ENCODE measurements at regions not wholly inside any gene's neighbourhood (a gene's known extent, or its start where the extent isn't known, plus 50 kb on each side); places are given as distances from the start of the nearest gene placed in this dataset.

DNA sequence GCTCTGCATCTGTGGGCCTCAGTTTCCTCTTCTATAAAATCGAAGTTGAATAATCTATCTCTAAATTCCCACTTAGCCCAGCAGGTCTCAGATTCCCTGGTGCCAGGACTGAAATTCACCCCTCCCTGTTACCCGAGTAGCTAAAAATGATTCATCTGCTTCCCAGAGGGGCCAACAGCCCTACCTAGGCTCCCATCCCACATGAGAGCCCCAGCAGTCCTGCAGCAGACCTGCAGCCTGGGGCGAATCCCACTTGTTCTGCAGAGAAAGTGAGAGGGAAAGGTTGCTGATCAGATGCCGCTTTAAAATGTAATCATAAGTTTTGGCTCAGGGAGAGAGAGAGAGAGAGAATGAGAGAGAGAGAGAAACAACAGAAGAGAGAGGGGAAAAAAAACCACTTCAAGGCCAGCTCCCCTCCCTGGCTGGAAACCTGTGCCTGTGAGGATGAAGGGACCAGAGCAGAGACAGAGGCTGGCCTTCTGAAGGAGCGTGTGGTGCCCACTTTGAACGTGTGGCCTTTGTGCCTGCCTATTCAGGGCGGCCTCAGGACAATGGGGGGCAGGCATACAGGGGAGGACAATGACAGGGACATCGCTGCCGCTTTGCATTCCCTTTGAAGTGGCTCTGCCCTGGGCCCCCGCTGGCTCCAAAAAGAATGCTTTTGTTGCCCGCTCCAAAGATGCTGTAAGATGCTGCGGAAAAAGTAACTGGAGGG lies 85.2 kb upstream of the NKD1 start:
- Histone ChIP-seq H3K9me2 (ENCODE audit: insufficient read depth, low read length) (no peaks in the 10 kb centered on the region), H3K27ac (ENCODE audit: low read length) (no peak overlapping the region), H3K4me2 (ENCODE audit: low read length) (no peak overlapping the region), H4K20me1 (ENCODE audit: insufficient read depth) (no peaks in the 10 kb centered on the region), H3K79me2 (replicated peaks; ENCODE audit: insufficient read depth, low read length) (no peaks in the 10 kb centered on the region), H2AFZ (ENCODE audit: low read depth, low read length) (no peak overlapping the region), H3K36me3 (ENCODE audit: insufficient read depth, low read length) (no peaks in the 10 kb centered on the region), H3F3A (ENCODE audit: insufficient read depth, low read length, poor library complexity, severe bottlenecking) (no peaks in the 10 kb centered on the region), H3K9me3 (ENCODE audit: low read length) (no peaks in the 10 kb centered on the region), H3K4me3 (ENCODE audit: low read length) (no peak overlapping the region), H3K27me3 (ENCODE audit: insufficient read depth, low read depth, low read length) (peaks cover 13% of the 10 kb centered on the region), H3K9ac (ENCODE audit: low read length) (no peak overlapping the region)
- no peak for TF ChIP-seq SMC3 (conservative IDR thresholded peaks at IDR 0.05; ENCODE audit: poor library complexity)
- no peak for TF ChIP-seq EP300 (conservative IDR thresholded peaks at IDR 0.05; ENCODE audit: poor library complexity, severe bottlenecking)
- TF ChIP-seq POLR2AphosphoS5 (IDR thresholded peaks at IDR 0.05) = no peak
- no peak for TF ChIP-seq TAF1 (IDR thresholded peaks at IDR 0.05; ENCODE audit: low read depth)
- TF ChIP-seq MXI1 (conservative IDR thresholded peaks at IDR 0.05; ENCODE audit: poor library complexity, severe bottlenecking) = no peak
- TF ChIP-seq EZH2 (IDR thresholded peaks at IDR 0.05; ENCODE audit: borderline replicate concordance, insufficient read depth, low read length, poor library complexity, severe bottlenecking) = no peak
- TF ChIP-seq, protein P1, sequence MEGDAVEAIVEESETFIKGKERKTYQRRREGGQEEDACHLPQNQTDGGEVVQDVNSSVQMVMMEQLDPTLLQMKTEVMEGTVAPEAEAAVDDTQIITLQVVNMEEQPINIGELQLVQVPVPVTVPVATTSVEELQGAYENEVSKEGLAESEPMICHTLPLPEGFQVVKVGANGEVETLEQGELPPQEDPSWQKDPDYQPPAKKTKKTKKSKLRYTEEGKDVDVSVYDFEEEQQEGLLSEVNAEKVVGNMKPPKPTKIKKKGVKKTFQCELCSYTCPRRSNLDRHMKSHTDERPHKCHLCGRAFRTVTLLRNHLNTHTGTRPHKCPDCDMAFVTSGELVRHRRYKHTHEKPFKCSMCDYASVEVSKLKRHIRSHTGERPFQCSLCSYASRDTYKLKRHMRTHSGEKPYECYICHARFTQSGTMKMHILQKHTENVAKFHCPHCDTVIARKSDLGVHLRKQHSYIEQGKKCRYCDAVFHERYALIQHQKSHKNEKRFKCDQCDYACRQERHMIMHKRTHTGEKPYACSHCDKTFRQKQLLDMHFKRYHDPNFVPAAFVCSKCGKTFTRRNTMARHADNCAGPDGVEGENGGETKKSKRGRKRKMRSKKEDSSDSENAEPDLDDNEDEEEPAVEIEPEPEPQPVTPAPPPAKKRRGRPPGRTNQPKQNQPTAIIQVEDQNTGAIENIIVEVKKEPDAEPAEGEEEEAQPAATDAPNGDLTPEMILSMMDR (IDR thresholded peaks at IDR 0.05; ENCODE audit: poor library complexity, severe bottlenecking) = no peak
- TF ChIP-seq, protein P2, sequence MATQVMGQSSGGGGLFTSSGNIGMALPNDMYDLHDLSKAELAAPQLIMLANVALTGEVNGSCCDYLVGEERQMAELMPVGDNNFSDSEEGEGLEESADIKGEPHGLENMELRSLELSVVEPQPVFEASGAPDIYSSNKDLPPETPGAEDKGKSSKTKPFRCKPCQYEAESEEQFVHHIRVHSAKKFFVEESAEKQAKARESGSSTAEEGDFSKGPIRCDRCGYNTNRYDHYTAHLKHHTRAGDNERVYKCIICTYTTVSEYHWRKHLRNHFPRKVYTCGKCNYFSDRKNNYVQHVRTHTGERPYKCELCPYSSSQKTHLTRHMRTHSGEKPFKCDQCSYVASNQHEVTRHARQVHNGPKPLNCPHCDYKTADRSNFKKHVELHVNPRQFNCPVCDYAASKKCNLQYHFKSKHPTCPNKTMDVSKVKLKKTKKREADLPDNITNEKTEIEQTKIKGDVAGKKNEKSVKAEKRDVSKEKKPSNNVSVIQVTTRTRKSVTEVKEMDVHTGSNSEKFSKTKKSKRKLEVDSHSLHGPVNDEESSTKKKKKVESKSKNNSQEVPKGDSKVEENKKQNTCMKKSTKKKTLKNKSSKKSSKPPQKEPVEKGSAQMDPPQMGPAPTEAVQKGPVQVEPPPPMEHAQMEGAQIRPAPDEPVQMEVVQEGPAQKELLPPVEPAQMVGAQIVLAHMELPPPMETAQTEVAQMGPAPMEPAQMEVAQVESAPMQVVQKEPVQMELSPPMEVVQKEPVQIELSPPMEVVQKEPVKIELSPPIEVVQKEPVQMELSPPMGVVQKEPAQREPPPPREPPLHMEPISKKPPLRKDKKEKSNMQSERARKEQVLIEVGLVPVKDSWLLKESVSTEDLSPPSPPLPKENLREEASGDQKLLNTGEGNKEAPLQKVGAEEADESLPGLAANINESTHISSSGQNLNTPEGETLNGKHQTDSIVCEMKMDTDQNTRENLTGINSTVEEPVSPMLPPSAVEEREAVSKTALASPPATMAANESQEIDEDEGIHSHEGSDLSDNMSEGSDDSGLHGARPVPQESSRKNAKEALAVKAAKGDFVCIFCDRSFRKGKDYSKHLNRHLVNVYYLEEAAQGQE (IDR thresholded peaks at IDR 0.05; ENCODE audit: borderline replicate concordance) = no peak
- no peak for TF ChIP-seq RAD21 (conservative IDR thresholded peaks at IDR 0.05)

DNA sequence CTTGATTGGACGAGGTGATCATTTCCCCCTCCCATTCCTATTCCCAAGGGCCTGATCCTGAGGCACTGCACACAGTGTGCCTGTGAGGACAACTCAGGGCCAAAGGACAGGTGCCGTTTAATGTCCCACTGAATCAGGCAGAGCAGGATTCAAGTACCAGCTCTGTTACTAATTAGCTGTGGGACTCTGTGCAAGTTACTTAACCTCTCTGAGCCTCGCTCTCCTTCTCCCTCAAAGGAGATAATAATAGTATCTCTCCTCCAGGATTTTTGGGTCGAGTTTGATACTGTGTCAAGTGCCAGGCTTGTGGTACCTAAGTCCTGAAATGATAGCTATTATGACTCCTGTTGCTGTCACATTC lies 86.8 kb upstream of the NKD1 start:
- Histone ChIP-seq H3K9ac (ENCODE audit: low read length) (no peak overlapping the region), H3K36me3 (ENCODE audit: insufficient read depth, low read length) (no peaks in the 10 kb centered on the region), H3K27me3 (ENCODE audit: insufficient read depth, low read depth, low read length) (peaks cover 5% of the 10 kb centered on the region), H2AFZ (ENCODE audit: low read depth, low read length) (no peak overlapping the region), H3K79me2 (replicated peaks; ENCODE audit: insufficient read depth, low read length) (no peaks in the 10 kb centered on the region), H3K9me2 (ENCODE audit: insufficient read depth, low read length) (no peaks in the 10 kb centered on the region), H3K27ac (ENCODE audit: low read length) (no peak overlapping the region), H3K9me3 (ENCODE audit: low read length) (no peaks in the 10 kb centered on the region), H3F3A (ENCODE audit: insufficient read depth, low read length, poor library complexity, severe bottlenecking) (no peaks in the 10 kb centered on the region), H3K4me2 (ENCODE audit: low read length) (no peak overlapping the region), H3K4me3 (ENCODE audit: low read length) (no peak overlapping the region), H4K20me1 (ENCODE audit: insufficient read depth) (no peaks in the 10 kb centered on the region)
- TF ChIP-seq EZH2 (IDR thresholded peaks at IDR 0.05; ENCODE audit: borderline replicate concordance, insufficient read depth, low read length, poor library complexity, severe bottlenecking) = no peak
- no peak for TF ChIP-seq RAD21 (conservative IDR thresholded peaks at IDR 0.05)
- no peak for TF ChIP-seq EP300 (conservative IDR thresholded peaks at IDR 0.05; ENCODE audit: poor library complexity, severe bottlenecking)
- TF ChIP-seq, protein P1 (IDR thresholded peaks at IDR 0.05; ENCODE audit: poor library complexity, severe bottlenecking) = no peak
- TF ChIP-seq POLR2AphosphoS5 (IDR thresholded peaks at IDR 0.05) = no peak
- no peak for TF ChIP-seq SMC3 (conservative IDR thresholded peaks at IDR 0.05; ENCODE audit: poor library complexity)
- TF ChIP-seq, protein P2 (IDR thresholded peaks at IDR 0.05; ENCODE audit: borderline replicate concordance) = no peak
- TF ChIP-seq TAF1 (IDR thresholded peaks at IDR 0.05; ENCODE audit: low read depth) = no peak
- TF ChIP-seq MXI1 (conservative IDR thresholded peaks at IDR 0.05; ENCODE audit: poor library complexity, severe bottlenecking) = no peak
